IPS-NIHi7 (cell line): ENCODE measurements at regions not wholly inside any gene's neighbourhood (a gene's known extent, or its start where the extent isn't known, plus 50 kb on each side); places are given as distances from the start of the nearest gene placed in this dataset.
"Not testable (repeated sequence)": the region's sequence is repeated elsewhere in the genome, so short reads cannot be mapped to it uniquely, and the experiment has no call there.

Experiments used
- DNase-seq: peaks from one replicate; pipeline ENCODE4 v3.0.0; 2012; ENCODE audit warnings: mixed read lengths; ENCODE audit errors: extremely low spot score

GRCh38 chr16:58878641-58879040 lies 144.5 kb upstream of the GOT2 start:
- not testable (repeated sequence) for DNase-seq

- no peak for DNase-seq
Observed at GRCh38 chr16:58866935-58867334, 132.8 kb upstream of the GOT2 start.

- no peak for DNase-seq
Observed at GRCh38 chr16:58863761-58864160, 129.6 kb upstream of the GOT2 start.

- DNase-seq: no peak
Observed at GRCh38 chr16:58863042-58863441, 128.9 kb upstream of the GOT2 start.

GRCh38 chr16:58862334-58863021 lies 128.4 kb upstream of the GOT2 start:
- DNase-seq: peak; percentile 55

GRCh38 chr16:58859958-58860669 lies 126.0 kb upstream of the GOT2 start:
- no peak for DNase-seq

- not testable (repeated sequence) for DNase-seq
Observed at GRCh38 chr16:58858577-58858976, 124.5 kb upstream of the GOT2 start.

GRCh38 chr16:58855291-58855863 lies 121.3 kb upstream of the GOT2 start:
- DNase-seq: no peak

GRCh38 chr16:58853854-58854791 lies 120.0 kb upstream of the GOT2 start:
- DNase-seq: no peak

GRCh38 chr16:58850678-58851020 lies 116.5 kb upstream of the GOT2 start:
- DNase-seq: no peak

GRCh38 chr16:58850019-58850677 lies 116.0 kb upstream of the GOT2 start:
- no peak for DNase-seq

GRCh38 chr16:58848662-58849002 lies 114.5 kb upstream of the GOT2 start:
- no peak for DNase-seq

GRCh38 chr16:58847902-58848661 lies 114.0 kb upstream of the GOT2 start:
- DNase-seq: no peak

GRCh38 chr16:58846226-58846625 lies 112.1 kb upstream of the GOT2 start:
- not testable (repeated sequence) for DNase-seq

- peak; percentile 19 for DNase-seq
Observed at GRCh38 chr16:58843675-58844074, 109.6 kb upstream of the GOT2 start.

GRCh38 chr16:58842746-58843145 lies 108.6 kb upstream of the GOT2 start:
- DNase-seq: no peak

GRCh38 chr16:58842156-58842555 lies 108.0 kb upstream of the GOT2 start:
- DNase-seq: no peak

GRCh38 chr16:58837950-58838349 lies 103.8 kb upstream of the GOT2 start:
- DNase-seq: no peak

GRCh38 chr16:58836427-58836826 lies 102.3 kb upstream of the GOT2 start:
- no peak for DNase-seq

- DNase-seq: no peak
Observed at GRCh38 chr16:58832386-58832895, 98.3 kb upstream of the GOT2 start.

GRCh38 chr16:58831386-58831785 lies 97.3 kb upstream of the GOT2 start:
- no peak for DNase-seq
